HG02588 (cell line): ENCODE measurements at regions not wholly inside any gene's neighbourhood (a gene's known extent, or its start where the extent isn't known, plus 50 kb on each side); places are given as distances from the start of the nearest gene placed in this dataset.

Experiments used
- ATAC-seq: cut with Tn5 transposase; IDR thresholded peaks from one replicate; pipeline ENCODE4 v1.9.1; 2021; ENCODE audit warnings: mild to moderate bottlenecking, moderate library complexity; ENCODE audit not compliant: unreplicated experiment

DNA sequence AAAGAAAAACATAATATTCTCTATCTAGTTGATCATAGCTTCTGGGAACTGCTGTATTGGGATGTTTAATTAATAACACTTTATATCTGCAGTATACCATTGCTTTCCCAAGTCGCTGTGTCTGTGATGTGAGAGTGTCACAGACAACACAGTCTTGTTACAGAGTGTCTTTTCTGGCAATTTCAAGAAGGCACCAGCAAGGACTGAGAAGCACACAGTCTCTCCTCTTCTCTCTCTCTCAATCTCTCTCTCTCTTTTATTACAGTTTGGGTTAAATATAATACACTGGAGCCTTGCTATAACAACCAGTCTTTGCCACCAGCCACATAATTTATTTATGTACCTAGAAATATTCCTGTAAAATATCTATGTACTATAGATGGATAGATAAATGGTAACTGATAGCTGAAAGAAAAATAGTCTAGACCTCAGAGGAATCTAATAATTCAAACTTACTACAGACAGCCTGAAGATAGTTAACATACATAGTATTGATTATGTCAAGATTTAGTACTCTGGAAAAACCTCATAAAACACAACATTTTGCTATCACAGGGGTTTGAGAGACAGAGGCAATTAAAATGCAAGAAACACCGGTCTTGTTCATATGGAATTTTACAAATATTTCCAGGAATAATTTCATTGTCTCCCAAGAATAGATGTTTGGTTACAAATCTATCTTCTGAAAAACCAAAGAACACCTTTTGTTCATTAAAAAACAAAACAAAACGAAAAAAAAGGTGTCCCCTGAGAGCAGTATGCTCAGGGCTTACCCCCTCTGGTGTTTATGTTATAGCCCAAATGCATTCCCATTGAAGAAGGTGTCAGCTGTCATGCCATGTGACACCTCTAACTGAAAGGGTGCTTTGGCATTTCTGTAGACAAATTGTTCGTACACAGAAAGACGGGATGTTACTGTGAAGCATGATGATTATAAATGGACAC lies 507.8 kb downstream of the TBC1D4 start:
- ATAC-seq = no peak

DNA sequence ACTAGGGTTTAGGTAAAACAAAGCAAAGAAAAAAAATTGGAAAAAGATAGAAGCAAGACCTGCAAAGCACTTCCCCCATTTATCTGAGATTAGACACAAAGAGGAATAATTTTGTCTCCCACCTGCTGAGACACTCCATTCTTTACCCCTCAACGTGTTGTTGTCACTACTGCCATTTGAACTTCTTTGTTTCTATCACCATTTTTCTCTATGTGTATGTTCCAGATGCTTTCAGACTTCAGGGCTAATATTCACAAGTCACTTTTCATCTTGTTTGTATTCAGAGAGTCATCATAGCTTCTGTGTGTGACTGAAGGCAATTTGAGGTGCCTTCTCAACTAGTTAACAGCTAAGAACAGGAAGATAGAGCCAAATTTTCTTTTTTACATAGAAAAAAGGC lies 512.5 kb downstream of the TBC1D4 start:
- no peak for ATAC-seq

DNA sequence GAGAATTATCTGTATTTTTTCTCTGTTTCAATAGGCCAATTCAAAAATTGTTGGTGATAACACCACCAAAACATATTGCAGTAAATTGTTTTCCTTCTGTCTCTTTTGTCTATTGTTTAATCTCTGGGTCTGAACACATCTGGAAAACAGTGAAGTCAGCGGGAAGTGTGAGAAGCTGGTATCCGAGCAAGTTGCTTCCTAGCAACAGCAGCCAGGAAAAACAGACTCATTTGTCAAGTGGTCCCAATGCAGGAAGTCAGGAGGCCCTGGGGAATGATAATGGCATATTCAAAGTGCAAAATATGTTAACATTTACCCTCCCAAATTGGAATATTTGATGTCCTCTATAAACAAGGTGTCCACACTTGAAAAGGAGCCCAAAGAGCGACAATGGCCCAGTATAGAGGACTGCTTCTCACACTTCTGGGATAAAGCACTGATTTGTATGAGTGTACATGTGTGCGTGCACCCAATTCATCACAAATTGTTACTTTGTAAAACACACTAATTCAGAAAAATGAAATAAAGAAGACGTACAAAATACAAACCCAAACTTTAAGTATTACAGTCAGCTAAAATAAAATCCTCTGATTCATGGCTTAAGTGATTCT lies 515.0 kb downstream of the TBC1D4 start:
- ATAC-seq = no peak

DNA sequence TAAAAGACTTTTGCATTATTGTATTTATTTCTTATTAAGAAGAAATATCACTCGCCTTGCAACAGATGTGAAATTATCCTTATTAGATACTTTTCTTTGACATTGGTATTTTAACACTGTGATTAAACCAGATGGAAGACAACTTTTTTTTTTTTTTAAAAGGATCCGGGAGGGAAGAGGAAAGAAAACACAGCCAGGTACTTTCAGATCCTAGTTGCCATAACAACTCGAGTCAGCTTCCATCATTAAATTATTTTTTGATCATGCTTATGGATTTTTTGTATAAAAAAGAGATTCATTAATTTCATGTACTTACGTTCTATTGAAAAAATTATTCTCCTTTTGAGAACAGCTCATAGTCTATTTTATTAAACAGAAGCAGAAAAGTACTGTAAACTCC lies 515.7 kb downstream of the TBC1D4 start:
- no peak for ATAC-seq

DNA sequence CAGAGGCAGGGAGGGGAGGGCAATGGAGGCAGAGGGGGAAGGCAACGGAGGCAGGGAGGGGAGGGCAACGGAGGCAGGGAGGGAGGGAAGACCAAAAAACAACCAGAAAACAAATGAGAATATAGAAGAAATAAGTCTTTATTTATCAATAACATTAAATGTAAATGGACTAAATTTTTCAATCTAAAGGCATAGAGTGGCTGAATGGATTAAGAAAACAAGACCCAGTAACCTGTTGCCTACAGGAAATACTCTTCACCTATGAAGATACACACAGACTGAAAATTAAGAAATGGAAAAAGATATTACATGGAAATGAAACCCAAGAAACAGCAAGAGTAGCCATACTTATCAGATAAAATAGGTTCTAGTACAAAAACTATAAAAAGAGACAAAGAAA lies 536.3 kb downstream of the TBC1D4 start:
- no peak for ATAC-seq

DNA sequence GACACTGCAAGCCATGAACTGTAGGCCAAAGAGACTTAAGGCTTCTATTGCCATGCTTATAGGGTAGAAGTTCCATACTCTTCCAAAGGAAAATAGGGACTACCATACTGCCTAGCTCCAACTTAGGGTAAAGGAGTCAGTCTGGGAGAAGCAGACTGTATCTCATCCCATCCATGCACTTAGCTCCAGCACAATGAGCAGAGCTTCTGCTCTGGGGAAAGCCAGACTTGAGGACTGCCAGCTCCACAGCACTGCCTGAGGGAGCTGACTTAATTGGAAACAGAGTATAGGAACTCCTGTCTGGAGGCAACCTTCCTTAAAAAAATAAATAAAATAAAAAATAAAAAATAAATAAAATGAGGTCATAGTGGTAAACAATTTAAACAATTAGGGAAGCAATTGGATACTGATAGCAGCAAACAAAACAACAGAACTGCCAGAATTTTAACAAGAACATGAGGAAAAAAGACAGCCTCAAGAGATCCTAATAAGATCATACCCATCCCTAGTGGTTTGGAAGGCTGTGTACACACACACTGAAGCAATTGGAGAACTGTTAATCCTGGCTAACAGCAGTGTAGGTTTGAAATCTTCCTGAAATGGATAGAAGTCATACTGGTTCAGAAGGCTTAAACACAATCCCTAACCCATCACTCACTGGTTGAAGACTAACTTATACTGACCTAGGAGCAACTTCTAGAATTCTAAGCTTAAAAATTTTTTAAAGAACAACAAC lies 550.1 kb downstream of the TBC1D4 start:
- ATAC-seq = no peak

DNA sequence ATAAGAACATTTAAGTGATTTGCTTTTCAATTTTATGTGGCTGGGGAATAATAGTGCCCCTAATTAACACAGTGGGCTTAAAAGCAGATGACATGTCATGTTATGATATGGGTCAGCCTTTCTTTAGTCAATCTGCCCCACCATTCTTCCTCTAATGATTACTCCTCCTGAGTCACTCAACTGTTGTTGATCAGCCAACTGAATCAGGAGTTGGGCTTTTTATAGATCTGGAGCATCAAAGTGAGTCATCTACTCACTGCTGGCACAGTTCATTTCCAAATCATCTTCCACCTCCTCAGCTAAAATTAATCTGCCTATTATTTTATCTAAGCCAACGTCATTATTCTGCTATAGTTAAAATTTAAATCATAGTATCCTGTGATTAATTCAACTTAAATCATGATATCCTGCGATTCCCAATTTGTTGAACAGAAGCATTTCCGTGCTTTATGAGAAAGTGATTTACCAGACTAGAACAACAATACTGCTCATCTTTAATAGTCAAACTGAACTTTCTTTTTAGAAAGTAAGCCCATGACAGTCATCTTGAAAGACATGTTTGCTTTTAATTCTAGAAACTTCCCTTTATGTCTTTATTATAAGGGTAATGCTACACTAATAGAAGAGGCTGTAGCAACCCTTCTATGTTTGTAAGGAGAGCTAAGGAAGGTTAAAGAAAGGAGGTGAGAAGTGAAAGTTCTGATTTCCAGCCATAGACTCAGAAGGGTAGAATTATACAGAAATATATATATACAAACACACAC lies 551.4 kb downstream of the TBC1D4 start:
- ATAC-seq = no peak

GRCh38 chr13:74929436-74929835 lies 552.5 kb downstream of the TBC1D4 start:
- ATAC-seq = no peak

GRCh38 chr13:74927823-74928222 lies 554.1 kb downstream of the TBC1D4 start:
- ATAC-seq = no peak

DNA sequence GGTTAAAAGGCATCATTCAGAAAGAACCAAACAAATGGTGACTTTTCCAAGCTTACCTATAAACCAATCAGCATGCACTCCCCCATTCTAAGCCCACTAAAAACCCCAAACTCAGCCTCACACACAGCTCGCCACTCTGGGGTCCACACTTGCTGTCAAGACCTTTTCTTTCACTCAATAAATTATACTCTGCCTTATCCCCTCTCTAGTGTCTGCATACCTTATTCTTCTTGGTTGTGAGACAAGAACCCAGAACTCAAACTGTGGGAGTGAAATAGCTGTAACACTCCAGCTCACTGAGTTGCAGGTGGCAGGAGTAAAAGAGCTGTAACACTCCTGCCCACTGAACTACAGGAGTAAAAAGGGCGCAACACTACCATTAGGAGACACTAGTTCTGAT lies 559.0 kb downstream of the TBC1D4 start:
- ATAC-seq = no peak

- no peak for ATAC-seq
These were observed 560.6 kb downstream of the TBC1D4 start for GRCh38 chr13:74921326-74921725.

DNA sequence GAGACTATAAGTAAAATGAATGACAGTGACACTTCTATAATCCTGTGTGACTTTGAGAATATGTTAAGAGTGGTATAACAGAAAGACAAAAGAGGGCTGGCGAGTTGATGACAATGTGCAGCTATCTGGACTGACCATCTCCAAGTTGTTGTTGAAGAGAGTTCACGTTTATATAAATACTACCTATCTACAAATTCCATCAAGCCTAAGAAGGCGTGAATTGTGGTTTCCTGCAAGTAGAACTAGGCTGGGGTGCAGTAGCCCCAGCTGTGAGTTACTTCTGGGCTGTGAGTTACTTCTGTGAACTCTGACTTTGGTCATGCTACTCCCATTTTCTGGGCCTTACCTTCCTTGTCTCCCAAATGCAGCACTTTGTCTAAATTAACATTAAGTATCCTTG lies 561.0 kb downstream of the TBC1D4 start:
- no peak for ATAC-seq

DNA sequence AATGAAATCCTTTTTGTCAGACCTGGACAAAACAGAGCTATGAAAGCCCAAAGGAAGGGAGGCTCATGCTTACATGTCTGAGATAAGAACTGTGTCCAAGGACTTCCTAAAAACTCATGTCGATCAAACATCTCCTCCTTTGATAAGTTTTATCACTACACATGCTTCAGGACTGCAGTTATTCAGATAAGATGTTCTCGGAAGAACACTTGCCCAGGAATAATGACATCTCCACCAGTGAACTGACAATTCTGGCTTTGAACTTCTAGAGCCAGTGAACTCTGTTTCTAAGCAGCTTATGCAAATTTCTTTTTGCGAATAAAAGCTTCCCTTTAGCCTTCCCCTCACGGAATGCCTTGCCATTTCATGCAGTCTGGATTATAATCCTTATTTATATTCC lies 561.6 kb downstream of the TBC1D4 start:
- ATAC-seq = no peak

GRCh38 chr13:74919914-74920313 lies 562.1 kb downstream of the TBC1D4 start:
- ATAC-seq = no peak

DNA sequence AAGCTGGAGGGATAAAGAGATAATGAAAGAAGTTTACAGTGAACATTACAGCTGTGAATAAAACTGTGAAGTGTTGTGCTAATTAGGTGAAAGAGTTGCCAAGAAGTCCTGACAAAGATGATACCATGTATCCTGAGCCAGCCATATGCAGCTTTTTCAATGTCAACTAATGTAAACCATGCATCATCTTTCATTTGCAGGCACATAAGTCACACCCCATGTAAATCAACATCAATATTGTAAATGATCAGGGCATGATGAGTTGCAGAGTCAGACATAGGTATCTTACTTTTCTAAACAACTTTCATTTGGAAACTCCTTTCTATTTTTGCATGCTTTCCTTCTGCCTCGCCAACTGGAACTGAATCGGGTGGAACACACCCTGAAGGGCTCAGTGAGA lies 569.1 kb downstream of the TBC1D4 start:
- ATAC-seq = no peak

- no peak for ATAC-seq
These were observed 571.6 kb downstream of the TBC1D4 start for GRCh38 chr13:74910415-74910814.

DNA sequence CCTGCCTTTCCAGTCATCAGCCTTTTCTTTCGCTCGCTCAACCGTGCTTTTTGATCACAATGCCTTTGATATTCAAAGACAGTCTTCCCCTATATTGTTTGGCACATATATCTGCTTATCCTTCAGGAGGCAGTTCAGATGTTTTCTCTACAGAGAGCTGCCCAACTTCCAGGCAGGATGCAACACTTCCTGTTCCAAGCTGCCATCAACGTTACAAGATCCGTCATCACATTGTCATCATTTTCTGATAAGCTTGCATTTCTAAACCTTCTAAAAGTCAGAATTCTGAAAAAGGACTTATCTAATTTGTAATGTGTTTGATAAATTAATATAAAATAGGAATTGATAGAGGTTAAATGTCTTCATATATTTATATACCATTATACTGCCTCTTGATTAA lies 574.2 kb downstream of the TBC1D4 start:
- ATAC-seq = no peak

GRCh38 chr13:74904556-74904955 lies 577.4 kb downstream of the TBC1D4 start:
- no peak for ATAC-seq

- no peak for ATAC-seq
These were observed 586.8 kb downstream of the TBC1D4 start for GRCh38 chr13:74895042-74895796.

GRCh38 chr13:74892096-74892495 lies 589.9 kb downstream of the TBC1D4 start:
- no peak for ATAC-seq
